HL-60/S4 (cell line): ENCODE measurements at regions not wholly inside any gene's neighbourhood (a gene's known extent, or its start where the extent isn't known, plus 50 kb on each side); places are given as distances from the start of the nearest gene placed in this dataset.

Source experiments
- in situ Hi-C: fragments of 300-500 bp; cut with MboI; formaldehyde crosslinking; loops from 2 replicates; pipeline ENCODE4 v1.14.3; 2022; ENCODE audit warnings: low sequenced_read_pairs

DNA sequence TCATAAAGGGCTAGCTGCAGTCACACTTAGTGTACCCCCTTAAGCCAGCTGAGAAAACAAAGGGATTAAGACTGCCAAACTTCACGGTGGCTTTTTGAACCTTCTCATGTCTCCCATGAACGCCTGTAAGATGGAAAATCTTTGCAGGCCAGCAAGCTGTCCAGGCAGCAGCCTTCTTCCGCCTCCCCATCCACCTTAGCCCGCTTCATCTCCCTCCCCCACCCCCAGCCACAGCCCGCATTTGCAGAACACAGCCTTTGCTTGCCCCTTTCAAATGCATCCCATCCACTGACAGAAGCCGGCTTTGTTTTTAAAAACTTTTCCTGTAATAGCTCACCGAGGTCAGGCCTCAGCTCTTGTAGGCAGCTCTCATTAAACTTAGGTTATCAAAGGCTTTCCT, 113.8 kb upstream of the FAM9B start:
- in situ Hi-C loops, result no loop called here

DNA sequence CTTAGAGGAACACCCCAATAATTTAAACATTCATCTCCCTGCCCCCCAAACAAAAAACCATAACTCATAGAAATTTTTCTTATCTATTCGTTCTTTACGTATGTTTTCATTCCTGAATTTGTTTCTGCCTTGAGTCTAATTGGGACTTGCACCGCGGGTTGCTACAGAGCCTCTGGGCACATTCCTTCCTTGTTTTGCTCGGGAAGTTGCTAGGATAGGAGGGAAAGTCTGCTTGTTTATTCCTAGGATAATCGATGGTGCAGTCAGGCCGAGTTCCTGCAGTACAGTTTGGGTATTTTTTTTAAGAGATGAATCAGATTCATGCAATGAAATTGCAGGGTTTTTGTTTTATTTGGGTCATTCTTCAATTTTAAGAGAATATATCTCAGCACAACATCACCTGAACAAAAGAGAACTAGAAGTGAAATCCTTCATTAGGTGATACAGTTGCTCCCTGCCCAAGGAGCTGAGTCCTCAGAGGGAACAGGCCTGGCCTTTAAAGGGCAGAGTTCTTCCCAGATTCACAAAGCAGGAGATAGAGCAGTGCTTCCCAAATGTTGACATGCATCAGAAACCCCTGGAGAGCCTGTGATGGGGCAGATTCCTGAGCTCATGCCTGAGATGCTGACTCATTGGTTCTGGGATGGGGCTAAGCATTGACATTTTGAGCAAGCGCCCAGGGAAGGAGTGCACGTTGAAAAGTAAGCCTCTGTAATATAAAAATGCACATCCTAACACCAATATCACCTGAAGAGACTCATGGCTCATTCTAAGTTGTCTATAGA, 114.9 kb upstream of the FAM9B start:
- in situ Hi-C loops, result no loop called here

DNA sequence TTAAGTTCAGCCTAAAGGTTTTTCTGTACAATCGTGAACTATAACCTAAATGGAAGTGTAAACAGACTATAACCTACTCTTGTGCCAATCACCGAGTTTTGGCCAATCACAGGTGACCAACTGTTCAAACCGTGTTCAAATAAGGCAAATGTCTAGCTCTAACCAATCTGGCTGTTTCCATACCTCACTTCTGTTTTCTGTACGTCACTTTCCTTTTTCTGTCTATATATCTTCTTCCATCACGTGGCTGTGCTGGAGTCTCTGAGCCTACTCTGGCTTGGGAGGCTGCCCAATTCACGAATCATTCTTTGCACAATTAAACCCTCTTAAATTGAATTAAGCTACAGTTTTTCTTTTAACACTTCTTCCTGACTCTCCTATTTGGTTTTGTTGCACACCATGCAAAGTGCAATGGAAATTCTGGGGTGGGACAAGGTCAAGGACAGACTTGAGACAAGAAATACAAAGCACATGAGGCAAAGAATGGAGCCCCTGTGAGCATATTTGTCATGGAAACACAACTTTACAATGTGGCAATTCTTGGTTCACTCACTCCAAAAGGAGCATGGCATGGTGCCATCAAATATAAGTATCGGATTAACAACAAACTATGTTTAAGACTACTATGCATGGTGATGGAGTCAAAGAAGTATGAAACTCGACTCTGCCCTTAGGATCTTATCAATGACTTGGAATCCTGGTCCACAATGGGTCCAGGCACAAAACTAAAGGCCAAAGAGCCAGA, 115.7 kb upstream of the FAM9B start:
- in situ Hi-C loops, result no loop called here

DNA sequence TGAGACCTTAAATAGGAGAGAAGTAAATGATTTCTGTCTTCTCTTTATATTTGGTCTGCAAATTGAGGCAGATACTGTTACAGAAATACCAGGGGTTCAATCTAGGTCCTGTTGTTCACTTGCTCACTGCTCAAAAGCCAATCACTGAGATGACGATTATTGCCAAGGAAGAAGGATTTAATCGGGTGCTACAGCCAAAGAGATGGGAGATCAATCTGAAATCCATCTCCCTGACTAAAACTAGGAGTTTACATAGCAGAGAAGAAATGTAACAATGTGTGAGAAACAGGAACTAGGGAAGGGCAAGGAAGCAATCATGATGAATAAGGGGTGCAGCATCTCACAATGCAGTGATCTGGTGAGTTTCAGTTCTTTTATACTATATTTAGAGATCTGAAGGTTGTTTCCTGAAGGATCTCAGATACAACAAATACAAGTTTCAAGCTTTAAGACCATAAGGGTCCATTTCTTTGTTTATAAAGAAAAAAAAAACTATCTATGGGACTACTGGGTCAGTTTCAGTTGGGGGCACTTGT, 117.9 kb upstream of the FAM9B start:
- in situ Hi-C loops, result no loop called here

DNA sequence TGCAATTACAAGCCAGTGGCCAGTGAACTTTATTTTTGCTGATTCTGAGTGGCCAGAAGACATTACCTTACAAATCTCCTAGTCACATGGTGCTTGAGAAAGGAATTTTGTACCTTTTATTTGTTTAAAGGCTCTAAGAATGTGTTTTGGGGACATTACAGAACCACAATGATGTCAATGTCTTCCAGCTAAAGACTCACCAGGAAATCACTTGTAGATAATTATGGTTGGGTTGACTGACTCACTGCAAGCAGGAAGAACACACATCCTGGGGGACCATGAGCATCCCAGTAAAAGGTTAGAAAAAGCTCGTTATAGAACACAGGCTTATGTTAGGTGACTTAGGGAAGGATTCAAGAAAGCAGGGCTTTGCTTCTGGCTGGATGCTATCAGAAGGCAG, 119.4 kb upstream of the FAM9B start:
- in situ Hi-C loops, result no loop called here

DNA sequence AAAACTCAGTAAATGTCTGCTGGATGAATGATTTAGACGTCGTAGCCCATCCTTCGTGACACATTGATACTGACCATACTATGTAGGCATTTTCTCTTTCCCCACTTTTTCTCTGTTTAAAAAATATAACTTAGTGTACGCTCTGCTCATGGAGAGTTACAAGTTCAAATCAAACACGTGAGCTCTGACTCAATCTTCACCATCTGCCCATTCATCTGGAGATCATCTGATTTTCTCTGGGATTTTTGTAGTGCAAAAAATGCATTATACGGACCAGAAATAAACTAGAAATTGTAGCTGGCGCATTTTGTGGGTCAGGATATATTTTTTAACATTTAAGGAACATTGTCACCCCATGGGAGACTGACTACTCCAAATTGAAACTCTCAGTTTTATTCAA, 124.7 kb upstream of the FAM9B start:
- in situ Hi-C loops, result no loop called here

DNA sequence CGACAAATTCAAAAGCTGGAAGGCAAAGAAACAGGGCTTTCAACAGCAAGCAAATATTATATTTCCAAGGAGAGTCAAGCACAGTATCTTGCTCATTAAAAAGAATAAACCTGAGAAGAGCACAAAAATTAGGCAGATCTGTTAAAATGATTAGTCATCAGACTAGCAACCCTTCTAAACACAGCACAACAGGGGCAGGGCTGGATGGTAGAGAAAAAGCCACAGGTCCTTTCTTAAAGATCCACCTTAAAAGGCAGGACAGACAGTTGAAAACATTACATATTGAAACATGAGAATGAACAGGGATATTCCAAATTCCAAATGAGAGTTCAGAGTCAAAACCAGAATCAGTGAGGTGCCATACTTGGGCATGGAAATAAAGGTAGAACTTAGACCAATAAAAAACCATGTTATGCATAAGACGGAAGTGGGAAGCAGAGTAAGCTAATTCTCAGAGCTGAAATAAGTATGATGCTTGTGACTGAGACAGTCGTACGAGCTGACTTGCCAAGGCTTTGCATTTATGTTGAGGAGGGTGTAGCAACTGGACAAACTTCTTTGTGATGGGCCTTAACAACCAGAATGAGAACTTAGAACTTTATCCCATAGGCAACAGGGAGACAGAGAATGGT, 126.9 kb upstream of the FAM9B start:
- in situ Hi-C loops, result no loop called here

DNA sequence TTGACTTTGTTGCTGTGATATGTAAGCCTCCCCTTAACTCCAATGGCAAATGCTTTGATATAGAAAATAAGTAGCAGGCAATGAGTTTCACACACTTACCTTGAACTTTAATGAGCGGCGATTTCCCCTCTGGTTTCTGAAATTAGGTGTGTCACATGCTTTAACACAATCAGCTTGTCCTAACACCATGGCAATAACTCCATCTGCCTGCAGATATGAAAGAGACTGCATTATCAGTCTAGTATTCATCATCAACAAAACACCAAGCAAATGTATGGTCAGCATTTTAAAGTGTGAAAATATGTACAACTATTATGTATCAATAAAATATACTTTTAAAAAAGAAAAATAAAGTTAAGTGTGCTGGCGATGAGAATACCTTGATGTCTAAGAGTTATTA, 128.8 kb upstream of the FAM9B start:
- in situ Hi-C loops, result no loop called here

DNA sequence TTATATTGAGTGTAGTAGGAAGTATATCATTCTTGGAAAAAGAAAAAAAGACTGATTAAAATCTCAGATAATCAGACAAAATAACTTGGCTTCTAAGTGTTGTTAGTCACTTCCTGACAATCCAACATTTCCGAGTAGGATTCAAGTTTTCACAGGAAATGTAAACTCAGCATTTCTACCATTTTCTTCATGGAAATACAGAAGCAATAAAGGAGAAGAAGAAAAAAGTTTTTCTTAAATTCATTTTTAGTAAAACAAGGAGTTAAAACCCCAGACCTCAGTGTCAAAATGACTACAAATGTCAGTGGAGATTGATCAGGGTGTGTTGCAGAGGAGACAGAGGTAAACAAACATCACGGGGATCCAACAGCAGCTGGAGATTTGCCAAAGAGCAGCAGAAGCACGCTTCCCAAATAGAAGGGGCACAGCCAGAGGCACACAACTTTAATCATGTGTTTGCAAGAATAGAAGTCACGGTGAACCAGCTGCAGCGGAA, 129.3 kb upstream of the FAM9B start:
- in situ Hi-C loops, result no loop called here

DNA sequence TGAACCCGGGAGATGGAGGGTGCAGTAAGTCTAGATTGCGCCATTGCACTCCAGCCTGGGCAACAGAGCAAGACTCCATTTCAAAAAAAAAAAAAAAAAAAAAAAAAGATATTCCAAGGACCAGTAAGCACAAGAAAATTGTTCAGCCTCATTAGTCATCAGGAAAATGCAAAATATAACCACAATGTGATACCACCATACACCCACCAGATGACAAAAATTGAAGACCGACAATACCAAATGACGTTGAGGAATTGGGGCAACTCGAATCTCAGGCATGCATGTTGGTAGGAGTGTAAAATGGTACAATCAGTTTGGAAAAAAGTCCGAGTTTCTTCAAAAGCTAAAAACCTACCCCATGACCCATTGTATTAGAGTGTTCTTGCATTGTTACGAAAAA, 130.2 kb upstream of the FAM9B start:
- in situ Hi-C loops, result no loop called here

DNA sequence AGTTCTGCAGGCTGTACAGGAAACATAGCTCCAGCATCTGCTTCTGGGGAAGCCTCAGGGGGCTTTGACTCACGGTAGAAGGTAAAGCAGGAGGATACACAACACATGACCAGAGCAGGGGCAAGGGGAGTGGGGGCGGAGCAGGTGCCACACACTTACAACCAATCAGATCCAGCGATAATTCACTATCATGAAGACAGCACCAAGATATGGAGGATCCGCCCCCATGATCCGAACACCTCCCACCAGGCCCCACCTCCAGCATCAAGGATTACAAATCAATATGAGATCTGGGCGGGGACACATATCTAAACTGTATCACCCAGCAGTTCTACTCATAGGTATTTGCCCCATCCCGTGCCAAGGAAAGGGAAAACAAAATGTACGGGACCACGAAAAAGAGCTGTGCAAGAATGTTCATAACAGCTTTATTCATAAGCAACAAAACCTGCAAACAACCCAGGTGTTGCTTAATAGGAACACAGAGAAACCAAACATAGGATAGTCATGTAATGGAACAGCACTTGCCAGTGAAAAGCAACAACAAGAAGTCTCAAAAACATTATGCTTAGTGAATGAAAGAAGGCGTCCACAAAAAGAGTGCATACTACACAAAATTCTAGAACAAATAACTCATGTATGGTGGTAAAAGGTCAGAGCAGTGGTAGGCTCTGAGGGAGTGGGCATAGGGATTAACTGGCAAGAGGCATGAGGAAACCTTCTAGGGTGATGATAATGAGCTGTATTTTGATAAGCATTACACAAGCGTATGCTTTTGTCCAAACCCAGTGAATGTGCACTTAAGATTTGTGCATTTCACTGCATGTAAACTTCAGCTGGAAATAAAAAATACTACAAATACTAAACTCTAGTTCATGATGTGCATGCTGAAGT, 130.9 kb upstream of the FAM9B start:
- in situ Hi-C loops, result no loop called here

DNA sequence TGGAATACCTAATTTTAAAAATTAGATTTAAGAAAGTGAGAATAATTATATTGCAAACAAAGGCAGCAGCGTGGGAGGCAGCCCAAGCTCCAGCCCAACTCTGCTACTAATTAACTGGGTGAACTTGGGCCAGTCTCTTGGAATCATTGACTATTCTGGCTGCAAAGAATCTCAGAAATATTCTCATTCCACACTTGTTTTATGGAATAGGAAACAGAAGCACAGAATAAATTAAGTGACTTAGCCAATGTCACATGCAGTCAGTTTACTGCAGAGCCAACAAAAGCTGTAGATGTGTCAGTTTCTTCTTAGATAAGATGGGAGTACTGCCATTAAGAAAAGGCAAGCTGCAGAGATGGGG, 132.6 kb upstream of the FAM9B start:
- in situ Hi-C loops, result no loop called here

DNA sequence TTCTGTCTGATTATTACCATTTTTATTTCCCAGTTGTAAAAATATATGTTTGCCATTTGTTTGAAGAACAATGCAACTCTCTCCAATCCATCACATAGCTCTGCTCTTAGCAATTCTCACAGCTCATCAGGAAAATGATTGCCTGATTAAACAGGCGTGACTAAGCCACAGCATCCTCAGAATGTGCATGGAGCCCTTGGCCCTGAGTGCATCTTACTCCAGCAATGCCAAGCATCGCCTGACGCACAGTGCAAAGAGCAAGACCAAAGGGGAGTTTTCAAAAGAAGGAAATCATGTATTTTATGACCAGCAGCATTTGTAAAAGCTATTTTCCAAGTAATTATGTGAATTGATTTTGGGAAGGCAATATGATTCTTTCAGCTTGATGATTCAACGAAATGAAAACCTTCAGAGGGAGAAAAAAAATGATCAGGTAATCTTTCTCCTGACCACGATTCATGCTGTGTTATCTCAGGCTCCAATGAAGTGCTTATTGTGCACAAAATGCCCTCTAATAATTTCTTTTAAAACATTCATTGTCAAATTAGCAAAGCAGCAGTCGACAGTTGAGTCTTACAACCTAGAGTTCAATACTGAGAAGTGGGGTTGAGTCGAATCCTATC, 138.0 kb upstream of the FAM9B start:
- in situ Hi-C loops, result no loop called here

DNA sequence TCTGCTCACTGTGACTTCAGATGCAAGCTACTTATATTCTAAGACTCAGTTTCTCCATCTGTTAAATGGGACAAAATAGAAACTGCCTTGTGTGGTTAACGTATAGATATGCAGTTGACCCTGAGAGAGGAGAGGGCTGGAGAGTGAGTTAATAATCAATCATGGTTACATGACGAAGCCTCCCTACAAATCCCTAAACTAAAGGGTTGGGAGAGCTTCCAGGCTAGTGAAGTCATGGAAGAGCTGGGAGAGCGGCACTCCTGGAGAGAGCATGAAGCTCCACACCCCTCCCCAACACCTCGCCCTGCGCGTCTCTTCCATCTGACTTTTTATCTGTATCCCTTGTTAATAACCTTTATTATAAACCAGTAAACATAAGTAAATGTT, 138.5 kb upstream of the FAM9B start:
- in situ Hi-C loops, result no loop called here

DNA sequence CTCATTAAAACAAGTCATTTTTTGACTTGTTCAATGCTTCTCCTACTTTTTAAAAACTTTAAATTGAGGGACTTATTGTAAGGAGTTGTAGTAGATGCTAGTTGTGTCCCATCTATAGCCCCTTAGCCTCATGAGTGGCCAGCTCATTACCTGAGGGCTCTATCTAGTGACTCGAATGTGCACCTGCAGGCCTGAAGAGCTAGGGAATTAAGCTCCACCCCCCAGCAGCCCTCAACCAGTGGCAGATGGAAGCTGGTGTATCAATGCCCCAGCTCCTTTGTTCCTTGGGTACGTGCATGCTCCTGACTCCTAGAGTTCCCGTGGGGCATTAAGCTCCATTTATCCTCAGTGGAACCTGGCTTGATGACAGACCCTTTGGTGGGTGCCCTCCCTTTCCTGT, 146.7 kb upstream of the FAM9B start:
- in situ Hi-C loops, result no loop called here

DNA sequence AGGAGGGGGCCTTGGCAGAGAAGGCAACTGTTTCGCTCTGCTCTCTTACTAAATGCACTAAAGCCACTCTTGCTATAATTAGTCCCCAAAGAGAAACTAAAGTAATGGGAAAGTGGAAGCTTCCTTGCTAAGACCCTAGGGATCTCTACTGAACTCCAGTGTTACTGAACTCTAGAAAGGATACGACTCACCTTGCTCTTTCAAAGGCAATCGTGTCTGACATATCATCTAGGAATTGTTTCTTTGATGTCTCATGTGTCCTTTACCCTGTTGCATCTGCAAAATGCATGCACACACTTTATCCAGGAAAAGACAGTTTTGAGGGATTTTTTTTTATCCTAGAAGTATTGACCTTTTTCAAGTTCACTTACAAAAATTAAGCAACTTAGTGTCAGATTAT, 148.1 kb upstream of the FAM9B start:
- in situ Hi-C loops, result no loop called here

DNA sequence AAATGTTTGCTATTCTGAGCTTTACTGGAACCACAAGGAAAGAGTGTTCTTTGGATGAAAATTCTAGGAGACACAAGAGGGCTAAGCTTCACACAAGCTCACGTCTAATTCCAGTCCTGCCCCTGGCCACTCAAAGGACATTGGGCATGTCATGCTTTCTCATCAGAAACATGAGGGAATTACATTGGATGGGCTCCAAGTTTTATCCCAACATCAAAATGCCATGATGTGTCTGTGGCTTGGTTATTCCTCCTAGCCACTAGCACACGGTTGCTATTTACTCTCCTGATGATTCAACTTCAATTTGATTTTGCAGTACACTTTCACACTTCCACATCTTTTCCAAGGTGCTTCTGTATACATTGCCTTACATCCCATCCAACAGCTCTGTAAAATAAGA, 149.6 kb upstream of the FAM9B start:
- in situ Hi-C loops, result no loop called here

DNA sequence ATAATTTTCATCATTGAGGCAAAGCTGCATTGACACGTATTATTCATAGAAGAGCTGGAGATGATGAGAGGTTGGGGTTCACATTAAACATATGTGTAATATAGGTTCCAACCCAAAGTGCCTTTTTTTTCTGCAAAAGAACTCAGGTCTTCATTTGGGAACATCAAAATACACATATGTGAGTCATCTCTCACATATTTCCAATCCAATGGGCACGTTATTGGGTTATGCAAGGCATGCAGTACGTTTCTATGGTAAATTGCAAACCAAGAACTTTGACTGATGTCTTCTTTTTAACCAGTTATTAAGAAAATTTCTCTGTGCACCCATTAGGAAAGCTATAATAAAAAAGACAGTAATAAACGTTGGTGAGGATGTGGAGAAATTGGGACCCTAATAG, 150.3 kb upstream of the FAM9B start:
- in situ Hi-C loops, result no loop called here

DNA sequence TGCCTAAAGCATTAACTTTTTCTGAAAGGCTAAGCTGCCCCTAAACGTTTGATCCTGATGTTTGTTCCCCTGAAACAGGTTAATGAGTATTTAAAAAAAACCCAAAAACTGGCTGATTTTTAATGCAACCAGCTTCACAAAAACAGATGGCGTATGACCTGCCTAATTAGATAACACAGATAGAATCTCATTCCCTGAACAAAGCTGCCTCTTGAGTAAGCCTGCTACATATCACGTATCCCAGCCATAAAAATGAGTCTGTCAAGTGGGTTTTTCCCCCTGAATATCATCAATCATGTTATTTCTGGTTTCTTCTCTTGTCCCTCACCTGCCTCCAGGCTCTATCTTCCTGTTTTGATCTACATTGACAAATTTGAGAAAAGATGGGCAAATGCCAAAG, 154.2 kb upstream of the FAM9B start:
- in situ Hi-C loops, result no loop called here

DNA sequence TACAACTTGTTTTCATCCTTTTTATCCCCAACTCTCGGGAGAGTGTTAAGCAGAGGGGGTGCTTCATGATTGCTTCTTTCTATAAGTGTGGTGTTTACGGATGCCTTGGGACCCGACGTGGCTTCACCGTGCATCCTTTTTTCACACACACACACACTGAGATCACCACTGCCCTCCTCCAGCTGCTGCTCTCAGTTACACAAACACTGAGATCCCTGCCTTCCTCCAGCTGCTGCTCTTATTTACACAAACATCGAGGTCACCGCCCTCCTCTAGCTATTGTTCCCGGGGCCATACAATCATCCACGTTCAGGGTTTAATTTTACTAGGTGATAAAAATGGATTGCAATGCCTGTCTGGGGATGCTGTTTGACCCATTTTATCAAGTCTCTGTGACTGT, 155.4 kb upstream of the FAM9B start:
- in situ Hi-C loops, result no loop called here
